ENCODE measurements at regions not wholly inside any gene's neighbourhood (a gene's known extent, or its start where the extent isn't known, plus 50 kb on each side); places are given as distances from the start of the nearest gene placed in this dataset.

DNA sequence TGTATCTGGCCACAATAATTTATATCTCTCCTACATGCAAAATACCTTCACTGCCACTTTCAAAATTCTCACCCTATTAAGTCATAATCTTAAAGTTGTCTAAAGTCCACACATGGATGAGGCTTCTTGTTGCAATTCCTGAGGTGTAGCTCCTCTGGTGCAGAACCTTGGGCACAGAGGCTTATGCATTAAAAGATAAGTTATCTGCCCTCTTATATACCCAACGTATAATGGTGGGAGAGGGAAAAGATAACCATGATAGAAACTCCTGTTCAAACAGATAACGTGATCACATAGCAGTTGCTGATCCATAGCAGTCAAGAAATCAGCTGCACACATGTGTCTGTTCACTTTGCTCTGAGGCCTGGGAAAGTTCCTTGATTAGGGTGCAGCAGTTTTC, 1767.0 kb downstream of the MAT2B start:
- DNase-seq (ENCODE audit: low spot score), result no peak
- TF ChIP-seq, protein P1, sequence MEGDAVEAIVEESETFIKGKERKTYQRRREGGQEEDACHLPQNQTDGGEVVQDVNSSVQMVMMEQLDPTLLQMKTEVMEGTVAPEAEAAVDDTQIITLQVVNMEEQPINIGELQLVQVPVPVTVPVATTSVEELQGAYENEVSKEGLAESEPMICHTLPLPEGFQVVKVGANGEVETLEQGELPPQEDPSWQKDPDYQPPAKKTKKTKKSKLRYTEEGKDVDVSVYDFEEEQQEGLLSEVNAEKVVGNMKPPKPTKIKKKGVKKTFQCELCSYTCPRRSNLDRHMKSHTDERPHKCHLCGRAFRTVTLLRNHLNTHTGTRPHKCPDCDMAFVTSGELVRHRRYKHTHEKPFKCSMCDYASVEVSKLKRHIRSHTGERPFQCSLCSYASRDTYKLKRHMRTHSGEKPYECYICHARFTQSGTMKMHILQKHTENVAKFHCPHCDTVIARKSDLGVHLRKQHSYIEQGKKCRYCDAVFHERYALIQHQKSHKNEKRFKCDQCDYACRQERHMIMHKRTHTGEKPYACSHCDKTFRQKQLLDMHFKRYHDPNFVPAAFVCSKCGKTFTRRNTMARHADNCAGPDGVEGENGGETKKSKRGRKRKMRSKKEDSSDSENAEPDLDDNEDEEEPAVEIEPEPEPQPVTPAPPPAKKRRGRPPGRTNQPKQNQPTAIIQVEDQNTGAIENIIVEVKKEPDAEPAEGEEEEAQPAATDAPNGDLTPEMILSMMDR (IDR thresholded peaks at IDR 0.05; ENCODE audit: extremely low read depth, missing control alignments), result no peak

- TF ChIP-seq, protein P1 (IDR thresholded peaks at IDR 0.05; ENCODE audit: extremely low read depth, missing control alignments), result no peak
- DNase-seq (ENCODE audit: low spot score), result no peak
Measured at GRCh38 chr5:165277661-165278060, 1772.2 kb downstream of the MAT2B start.

- TF ChIP-seq, protein P1 (IDR thresholded peaks at IDR 0.05; ENCODE audit: extremely low read depth, missing control alignments), result no peak
- DNase-seq (ENCODE audit: low spot score), result no peak
Measured at GRCh38 chr5:165282491-165282890, 1777.1 kb downstream of the MAT2B start.

GRCh38 chr5:165286692-165287091, 1781.3 kb downstream of the MAT2B start:
- TF ChIP-seq, protein P1 (IDR thresholded peaks at IDR 0.05; ENCODE audit: extremely low read depth, missing control alignments), result no peak
- DNase-seq (ENCODE audit: low spot score), result no peak

GRCh38 chr5:165290535-165290934, 1785.1 kb downstream of the MAT2B start:
- TF ChIP-seq, protein P1 (IDR thresholded peaks at IDR 0.05; ENCODE audit: extremely low read depth, missing control alignments), result no peak
- DNase-seq (ENCODE audit: low spot score), result no peak

- DNase-seq (ENCODE audit: low spot score), result no peak
- TF ChIP-seq, protein P1 (IDR thresholded peaks at IDR 0.05; ENCODE audit: extremely low read depth, missing control alignments), result no peak
Measured at GRCh38 chr5:165296401-165297130, 1791.1 kb downstream of the MAT2B start.

DNA sequence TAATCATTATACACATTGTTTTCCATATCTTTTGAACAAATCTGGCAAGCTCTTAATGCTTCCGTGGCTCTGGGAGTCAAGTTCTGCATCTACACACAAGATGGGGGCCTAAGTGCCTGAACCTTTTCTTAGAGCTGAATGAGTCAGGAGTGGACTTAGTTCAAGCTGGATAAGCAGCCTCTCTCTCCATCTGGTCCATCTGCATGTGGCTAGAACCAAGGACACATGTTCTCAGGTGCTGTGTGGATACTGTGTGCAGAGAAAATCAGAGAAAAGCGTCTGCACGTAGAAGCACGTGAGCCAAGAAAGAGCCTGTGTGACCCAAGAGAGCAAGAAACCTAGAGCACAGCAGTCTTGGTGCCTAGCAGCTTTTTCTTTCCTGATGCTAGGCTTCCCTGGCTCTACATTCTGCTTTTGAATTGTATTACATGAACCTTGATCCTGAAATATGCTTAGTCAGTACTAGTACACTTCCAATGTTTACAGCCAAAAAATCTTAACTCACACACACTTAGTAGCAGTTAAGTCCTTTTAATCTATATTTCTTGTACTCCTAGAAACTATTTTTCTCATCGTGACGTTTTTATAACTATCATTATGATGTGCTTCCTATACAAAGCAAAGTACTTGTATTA, 1798.9 kb downstream of the MAT2B start:
- TF ChIP-seq, protein P1 (IDR thresholded peaks at IDR 0.05; ENCODE audit: extremely low read depth, missing control alignments), result no peak

More for the DNA sequence above, 1798.9 kb downstream of the MAT2B start:
- no peak for DNase-seq (ENCODE audit: low spot score)
